GM12864 (cell line): ENCODE measurements at regions not wholly inside any gene's neighbourhood (a gene's known extent, or its start where the extent isn't known, plus 50 kb on each side); places are given as distances from the start of the nearest gene placed in this dataset.

ENCODE experiments used
- DNase-seq: peaks from one replicate; pipeline ENCODE4 v3.0.0-alpha.2; 2011; ENCODE audit warnings: low read depth
- H3K4me3 ChIP-seq: 2 replicates; pipeline ENCODE4 v1.5.1; 2011; ENCODE audit warnings: mild to moderate bottlenecking, low read depth, low read length, control low read depth
- TF ChIP-seq, protein P1 (sequence below): IDR thresholded peaks from 2 replicates; pipeline ENCODE4 v1.5.1; 2011; ENCODE audit warnings: low read depth, mild to moderate bottlenecking, moderate library complexity, low read length, control low read depth, inconsistent platforms; ENCODE audit errors: missing control alignments

DNA sequence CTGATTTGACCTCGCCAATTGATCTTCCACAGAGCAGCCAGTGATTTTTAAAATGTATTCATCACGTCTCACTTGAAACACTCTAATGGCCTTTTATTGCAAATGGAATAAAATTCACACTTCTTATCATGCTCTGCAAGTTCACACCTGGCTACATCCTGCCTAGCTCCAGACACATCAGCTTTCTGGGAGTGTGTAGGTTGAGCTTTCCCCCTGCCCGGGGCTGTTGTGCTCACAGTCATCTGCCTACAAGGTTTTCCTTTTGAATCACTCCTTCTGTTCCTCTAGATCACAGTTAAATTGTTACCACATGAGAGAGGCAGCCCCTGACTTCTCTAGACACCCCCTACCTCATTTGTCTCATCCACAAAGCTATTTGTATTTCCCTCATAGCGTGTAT is 674.5 kb downstream of the PRELID2 start:
- no peak overlapping the region for H3K4me3 ChIP-seq
- no peak for DNase-seq
- TF ChIP-seq, protein P1, sequence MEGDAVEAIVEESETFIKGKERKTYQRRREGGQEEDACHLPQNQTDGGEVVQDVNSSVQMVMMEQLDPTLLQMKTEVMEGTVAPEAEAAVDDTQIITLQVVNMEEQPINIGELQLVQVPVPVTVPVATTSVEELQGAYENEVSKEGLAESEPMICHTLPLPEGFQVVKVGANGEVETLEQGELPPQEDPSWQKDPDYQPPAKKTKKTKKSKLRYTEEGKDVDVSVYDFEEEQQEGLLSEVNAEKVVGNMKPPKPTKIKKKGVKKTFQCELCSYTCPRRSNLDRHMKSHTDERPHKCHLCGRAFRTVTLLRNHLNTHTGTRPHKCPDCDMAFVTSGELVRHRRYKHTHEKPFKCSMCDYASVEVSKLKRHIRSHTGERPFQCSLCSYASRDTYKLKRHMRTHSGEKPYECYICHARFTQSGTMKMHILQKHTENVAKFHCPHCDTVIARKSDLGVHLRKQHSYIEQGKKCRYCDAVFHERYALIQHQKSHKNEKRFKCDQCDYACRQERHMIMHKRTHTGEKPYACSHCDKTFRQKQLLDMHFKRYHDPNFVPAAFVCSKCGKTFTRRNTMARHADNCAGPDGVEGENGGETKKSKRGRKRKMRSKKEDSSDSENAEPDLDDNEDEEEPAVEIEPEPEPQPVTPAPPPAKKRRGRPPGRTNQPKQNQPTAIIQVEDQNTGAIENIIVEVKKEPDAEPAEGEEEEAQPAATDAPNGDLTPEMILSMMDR: no peak

DNA sequence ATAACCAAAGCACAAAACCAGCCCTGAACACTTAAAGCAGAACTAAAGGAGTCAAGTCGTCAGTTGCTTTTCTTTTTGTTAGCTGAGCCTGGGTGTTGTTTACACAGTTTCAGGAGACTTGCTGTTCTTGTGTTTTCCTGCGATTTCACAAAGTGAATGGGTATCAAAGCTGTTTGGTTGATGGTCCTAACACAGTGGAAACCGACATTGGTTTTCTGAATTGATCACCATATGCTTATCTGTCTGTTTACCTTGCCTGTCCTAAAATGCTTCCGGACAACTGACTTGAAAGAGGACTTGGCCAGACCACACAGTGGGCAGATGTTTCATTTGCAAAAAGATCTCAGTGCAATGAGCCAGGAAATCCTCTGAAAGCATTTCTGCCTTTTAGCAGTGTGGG is 676.4 kb downstream of the PRELID2 start:
- no peak for DNase-seq
- TF ChIP-seq, protein P1: no peak
- H3K4me3 ChIP-seq: no peak overlapping the region

DNA sequence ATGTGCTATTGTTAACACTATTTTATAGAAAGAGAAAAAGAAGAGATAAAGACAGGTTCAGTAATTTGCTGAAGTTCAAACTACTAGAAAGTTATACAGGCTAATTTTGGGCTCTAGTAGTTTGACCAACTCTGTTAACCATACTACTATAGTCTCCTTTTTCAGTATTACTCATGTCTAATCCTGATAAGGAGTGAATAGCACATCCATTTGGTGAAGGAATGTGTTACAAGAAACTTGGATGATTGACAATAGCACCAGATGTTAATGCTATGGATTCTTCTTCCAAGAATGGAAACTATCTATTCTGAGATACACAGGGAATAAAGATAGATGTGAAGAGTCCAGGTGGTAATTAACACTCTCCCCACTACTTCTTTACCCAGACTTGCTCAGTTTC is 677.3 kb downstream of the PRELID2 start:
- no peak overlapping the region for H3K4me3 ChIP-seq
- TF ChIP-seq, protein P1: no peak
- no peak for DNase-seq

DNA sequence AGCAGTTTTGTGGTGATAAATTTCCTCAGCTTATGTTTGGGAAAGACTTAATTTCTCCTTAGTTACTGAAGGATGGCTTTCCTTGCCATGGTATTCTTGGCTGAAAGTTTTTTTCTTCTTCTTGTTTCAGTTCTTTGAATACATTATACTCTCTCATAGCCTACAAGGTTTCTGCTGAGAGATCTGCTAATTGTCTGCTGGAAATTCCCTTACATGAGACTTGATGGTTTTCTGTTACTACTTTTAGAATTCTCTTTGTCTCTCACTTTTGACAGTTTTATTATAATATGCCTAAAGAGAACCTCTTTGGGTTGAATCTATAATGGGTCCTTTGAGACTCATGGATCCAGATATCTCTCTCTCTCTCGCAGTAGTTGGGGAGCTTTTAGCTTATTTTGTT is 693.6 kb downstream of the PRELID2 start:
- no peak for DNase-seq
- TF ChIP-seq, protein P1: no peak
- H3K4me3 ChIP-seq: no peak overlapping the region

DNA sequence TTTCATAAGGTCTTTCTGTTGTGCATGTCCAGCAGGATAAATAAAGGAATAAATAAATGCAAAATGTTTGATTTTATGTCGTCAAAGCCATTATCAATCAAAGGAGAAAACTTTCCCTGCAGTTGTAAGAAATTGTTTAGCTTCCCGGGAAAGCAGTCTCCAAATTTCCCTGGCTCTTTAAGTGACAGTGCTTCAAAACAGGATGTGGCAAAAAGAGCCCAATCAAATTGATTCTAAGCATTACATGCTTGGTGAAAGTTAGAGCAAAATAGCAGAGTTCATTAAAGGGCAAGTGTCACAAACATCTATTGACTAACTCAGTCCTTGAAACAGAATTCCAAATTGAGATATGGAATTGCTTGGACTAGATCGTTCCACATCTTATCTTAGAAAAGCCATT is 704.1 kb downstream of the PRELID2 start:
- H3K4me3 ChIP-seq: no peak overlapping the region
- TF ChIP-seq, protein P1: no peak
- no peak for DNase-seq

DNA sequence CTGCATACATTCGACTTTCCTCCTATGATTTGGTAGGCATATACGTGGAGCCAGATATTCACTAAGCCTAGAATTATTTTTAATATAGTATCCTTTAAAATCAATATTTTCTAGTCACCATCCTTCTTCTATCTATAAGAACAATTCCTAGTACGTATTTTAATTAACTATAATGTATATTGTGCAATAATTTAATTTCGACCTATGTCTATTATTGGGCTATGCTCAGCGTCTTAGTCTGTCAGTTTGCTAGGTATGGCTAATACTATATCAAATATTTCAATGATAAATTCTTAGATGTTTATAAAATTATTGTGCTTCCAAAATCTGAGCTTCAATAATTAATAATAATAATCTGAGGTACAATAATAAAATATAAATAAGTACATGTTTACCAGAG is 705.3 kb downstream of the PRELID2 start:
- H3K4me3 ChIP-seq: no peak overlapping the region
- TF ChIP-seq, protein P1: no peak
- no peak for DNase-seq

DNA sequence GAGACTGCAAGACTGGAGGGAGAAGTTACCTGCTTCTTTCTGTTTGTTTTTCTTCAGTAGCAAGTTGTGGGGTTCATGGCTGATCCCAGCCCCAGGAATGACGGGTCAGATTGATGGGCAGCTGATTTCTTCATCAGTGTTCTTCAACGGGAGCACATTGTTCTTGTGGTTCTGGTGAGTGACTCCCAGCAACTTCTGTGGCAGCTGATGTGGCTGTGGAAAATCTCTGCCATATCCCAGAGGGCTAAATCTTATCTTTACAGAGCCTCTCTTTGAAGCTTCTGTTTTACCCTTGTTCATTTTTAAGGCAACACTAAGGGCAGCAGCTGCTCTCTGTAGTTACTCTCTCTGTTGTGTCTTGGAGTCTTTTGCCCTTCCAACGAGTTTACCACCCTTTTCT is 710.3 kb downstream of the PRELID2 start:
- no peak overlapping the region for H3K4me3 ChIP-seq
- no peak for DNase-seq
- TF ChIP-seq, protein P1: no peak
